ENCODE measurements at regions not wholly inside any gene's neighbourhood (a gene's known extent, or its start where the extent isn't known, plus 50 kb on each side); places are given as distances from the start of the nearest gene placed in this dataset.

DNA sequence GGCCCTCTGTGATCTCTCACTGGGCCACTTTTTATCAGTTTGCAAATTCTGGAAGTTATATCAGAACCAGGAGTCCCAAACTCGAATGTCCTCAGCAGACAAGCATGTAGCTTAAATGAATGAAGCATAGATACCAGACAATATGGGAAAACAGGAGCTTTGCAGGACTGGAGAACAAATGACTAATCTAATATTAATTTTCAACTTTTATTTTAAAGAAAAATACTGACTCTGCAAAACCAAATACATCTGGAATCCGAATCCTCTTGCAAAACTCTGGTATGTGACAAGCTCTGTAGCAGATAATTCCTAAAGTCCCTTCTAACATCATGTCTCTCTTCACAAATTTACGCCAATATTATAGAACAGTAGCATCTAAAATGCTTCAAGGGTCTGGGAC, 427.4 kb downstream of the TTLL7 start:
- ChIA-PET CTCF (no interaction called here), POLR2A (ENCODE audit: unreplicated experiment) (no interaction called here)
- H3K4me3 ChIP-seq (ENCODE audit: insufficient read depth, low read depth, low read length): no peak overlapping the region
- no peak overlapping the region for H2AFZ ChIP-seq (replicated peaks; ENCODE audit: low read length, poor library complexity)
- no peak overlapping the region for H3K23ac ChIP-seq (ENCODE audit: low read depth, low read length)
- no peaks in the 10 kb centered on the region for H3K79me1 ChIP-seq (ENCODE audit: low read depth in 1 of 2, low read length in 2 of 2)
- no peaks in the 10 kb centered on the region for H3K9me1 ChIP-seq (ENCODE audit: insufficient read depth, low read length)
- no peak overlapping the region for H2BK5ac ChIP-seq (ENCODE audit: low read depth, low read length, poor library complexity, severe bottlenecking)
- no peak overlapping the region for H3K56ac ChIP-seq (ENCODE audit: extremely low read depth, insufficient read depth, low read length)
- no peak overlapping the region for H2BK20ac ChIP-seq (ENCODE audit: low read depth, low read length)
- H4K5ac ChIP-seq (ENCODE audit: low read depth, low read length): no peak overlapping the region
- ATAC-seq (ENCODE audit: low read depth): no peak
- BruUV-seq (replicated peaks): no TSS peak
- no peak overlapping the region for H2AK9ac ChIP-seq (replicated peaks; ENCODE audit: low read depth, low read length, poor library complexity)
- H3K14ac ChIP-seq (replicated peaks; ENCODE audit: low read depth, low read length): no peak overlapping the region
- dilution Hi-C loops (cut with HindIII; ENCODE audit: low sequenced_read_pairs, unreplicated experiment) (no loop called here), intact Hi-C loops (cut with micrococcal nuclease) (no loop called here), in situ Hi-C loops (cut with MboI; ENCODE audit: low sequenced_read_pairs) (no loop called here)
- H3K4ac ChIP-seq (ENCODE audit: low read depth, low read length): no peak overlapping the region
- no peak for DNase-seq
- H3K18ac ChIP-seq (ENCODE audit: low read depth, low read length): no peak overlapping the region
- no peak overlapping the region for H4K8ac ChIP-seq (ENCODE audit: low read depth in 2 of 2, low read length in 2 of 2)
- H2BK15ac ChIP-seq (ENCODE audit: low read depth, low read length): no peak overlapping the region
- no peak overlapping the region for H2BK120ac ChIP-seq (ENCODE audit: low read depth, low read length)
- no peaks in the 10 kb centered on the region for H3K27me3 ChIP-seq (ENCODE audit: control insufficient read depth, insufficient read depth, low read length)
- no CpG with 5 or more reads among the region's 3 CpGs for WGBS, 2 experiments (ENCODE audit: extremely low coverage in 2 of 2, insufficient read length in 1 of 2)
- no peaks in the 10 kb centered on the region for H4K20me1 ChIP-seq (ENCODE audit: insufficient read depth, low read length)
- H3K9me3 ChIP-seq (ENCODE audit: control insufficient read depth, insufficient read depth, low read length): no peaks in the 10 kb centered on the region
- H3K4me2 ChIP-seq (ENCODE audit: low read depth, low read length): no peak overlapping the region
- no peak overlapping the region for H3K27ac ChIP-seq (ENCODE audit: insufficient read depth, low read length)
- no peak for TF ChIP-seq RAD21 (IDR thresholded peaks at IDR 0.05; ENCODE audit: low read length)
- TF ChIP-seq CEBPB (IDR thresholded peaks at IDR 0.05; ENCODE audit: low read depth, low read length): no peak
- TF ChIP-seq POLR2A (IDR thresholded peaks at IDR 0.05; ENCODE audit: low read depth, low read length): no peak
- TF ChIP-seq, protein P1, sequence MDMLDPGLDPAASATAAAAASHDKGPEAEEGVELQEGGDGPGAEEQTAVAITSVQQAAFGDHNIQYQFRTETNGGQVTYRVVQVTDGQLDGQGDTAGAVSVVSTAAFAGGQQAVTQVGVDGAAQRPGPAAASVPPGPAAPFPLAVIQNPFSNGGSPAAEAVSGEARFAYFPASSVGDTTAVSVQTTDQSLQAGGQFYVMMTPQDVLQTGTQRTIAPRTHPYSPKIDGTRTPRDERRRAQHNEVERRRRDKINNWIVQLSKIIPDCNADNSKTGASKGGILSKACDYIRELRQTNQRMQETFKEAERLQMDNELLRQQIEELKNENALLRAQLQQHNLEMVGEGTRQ (IDR thresholded peaks at IDR 0.05; ENCODE audit: low read depth, low read length): no peak
- no peak for TF ChIP-seq BHLHE40 (IDR thresholded peaks at IDR 0.05; ENCODE audit: low read depth, low read length)
- no peak for TF ChIP-seq RCOR1 (IDR thresholded peaks at IDR 0.05; ENCODE audit: insufficient replicate concordance, low read length)
- TF ChIP-seq MXI1 (IDR thresholded peaks at IDR 0.05; ENCODE audit: borderline replicate concordance, low read depth, low read length): no peak
- TF ChIP-seq, protein P2, sequence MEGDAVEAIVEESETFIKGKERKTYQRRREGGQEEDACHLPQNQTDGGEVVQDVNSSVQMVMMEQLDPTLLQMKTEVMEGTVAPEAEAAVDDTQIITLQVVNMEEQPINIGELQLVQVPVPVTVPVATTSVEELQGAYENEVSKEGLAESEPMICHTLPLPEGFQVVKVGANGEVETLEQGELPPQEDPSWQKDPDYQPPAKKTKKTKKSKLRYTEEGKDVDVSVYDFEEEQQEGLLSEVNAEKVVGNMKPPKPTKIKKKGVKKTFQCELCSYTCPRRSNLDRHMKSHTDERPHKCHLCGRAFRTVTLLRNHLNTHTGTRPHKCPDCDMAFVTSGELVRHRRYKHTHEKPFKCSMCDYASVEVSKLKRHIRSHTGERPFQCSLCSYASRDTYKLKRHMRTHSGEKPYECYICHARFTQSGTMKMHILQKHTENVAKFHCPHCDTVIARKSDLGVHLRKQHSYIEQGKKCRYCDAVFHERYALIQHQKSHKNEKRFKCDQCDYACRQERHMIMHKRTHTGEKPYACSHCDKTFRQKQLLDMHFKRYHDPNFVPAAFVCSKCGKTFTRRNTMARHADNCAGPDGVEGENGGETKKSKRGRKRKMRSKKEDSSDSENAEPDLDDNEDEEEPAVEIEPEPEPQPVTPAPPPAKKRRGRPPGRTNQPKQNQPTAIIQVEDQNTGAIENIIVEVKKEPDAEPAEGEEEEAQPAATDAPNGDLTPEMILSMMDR (conservative IDR thresholded peaks at IDR 0.05; ENCODE audit: low read depth, low read length): no peak
- no peak for TF ChIP-seq MAZ (IDR thresholded peaks at IDR 0.05; ENCODE audit: borderline replicate concordance, low read depth, low read length)
- no peak for TF ChIP-seq SMC3 (IDR thresholded peaks at IDR 0.05; ENCODE audit: low read depth, low read length)
- TF ChIP-seq, protein P3, sequence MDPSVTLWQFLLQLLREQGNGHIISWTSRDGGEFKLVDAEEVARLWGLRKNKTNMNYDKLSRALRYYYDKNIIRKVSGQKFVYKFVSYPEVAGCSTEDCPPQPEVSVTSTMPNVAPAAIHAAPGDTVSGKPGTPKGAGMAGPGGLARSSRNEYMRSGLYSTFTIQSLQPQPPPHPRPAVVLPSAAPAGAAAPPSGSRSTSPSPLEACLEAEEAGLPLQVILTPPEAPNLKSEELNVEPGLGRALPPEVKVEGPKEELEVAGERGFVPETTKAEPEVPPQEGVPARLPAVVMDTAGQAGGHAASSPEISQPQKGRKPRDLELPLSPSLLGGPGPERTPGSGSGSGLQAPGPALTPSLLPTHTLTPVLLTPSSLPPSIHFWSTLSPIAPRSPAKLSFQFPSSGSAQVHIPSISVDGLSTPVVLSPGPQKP (IDR thresholded peaks at IDR 0.05; ENCODE audit: borderline replicate concordance, low read depth, low read length): no peak
- no peak for TF ChIP-seq CHD1 (IDR thresholded peaks at IDR 0.05; ENCODE audit: low read depth, low read length)
- TF ChIP-seq RFX5 (IDR thresholded peaks at IDR 0.05; ENCODE audit: low read depth, low read length): no peak
- TF ChIP-seq NFE2L2 (IDR thresholded peaks at IDR 0.05; ENCODE audit: low read depth, low read length): no peak
- no peak for TF ChIP-seq MAFK (IDR thresholded peaks at IDR 0.05; ENCODE audit: low read depth, low read length)
- no peak for TF ChIP-seq FOS (IDR thresholded peaks at IDR 0.05; ENCODE audit: low read depth, low read length)
- H2AK5ac ChIP-seq (ENCODE audit: low read depth, low read length): no peak overlapping the region
- H3K9ac ChIP-seq (ENCODE audit: low read depth, low read length): no peak overlapping the region
- no peaks in the 10 kb centered on the region for H3K4me1 ChIP-seq (ENCODE audit: control insufficient read depth, insufficient read depth, low read length)
- no peak overlapping the region for H4K91ac ChIP-seq (ENCODE audit: insufficient read depth, low read depth, low read length)
- H3K36me3 ChIP-seq (ENCODE audit: control insufficient read depth, insufficient read depth, low read length): no peaks in the 10 kb centered on the region
